Esophagus muscularis mucosa (tissue), 4 donors: ENCODE measurements at regions not wholly inside any gene's neighbourhood (a gene's known extent, or its start where the extent isn't known, plus 50 kb on each side); places are given as distances from the start of the nearest gene placed in this dataset.

Source experiments
- DNase-seq: peaks from one replicate; pipeline ENCODE4 v3.0.0-alpha.2; 2017; ENCODE audit errors: extremely low spot score
- H3K27ac ChIP-seq, 4 donors: fragments of 200-600 bp; sonication (generic); replicated peaks in 1 of 4; 1 replicate in 3 of 4; 2 replicates in 1 of 4; pipeline ENCODE4 v1.5.1; 2016 to 2019; ENCODE audit warnings: mild to moderate bottlenecking in 1 of 4
- H3K27me3 ChIP-seq, 4 donors: fragments of 200-600 bp; sonication (generic); one replicate each; pipeline versions ENCODE4 v1.5.1 to v1.6.0; 2016 to 2019
- H3K36me3 ChIP-seq, 4 donors: fragments of 200-600 bp; sonication (generic); one replicate each; pipeline ENCODE4 v1.5.1; 2016 to 2019
- H3K4me1 ChIP-seq, 4 donors: fragments of 200-600 bp; sonication (generic); one replicate each; pipeline ENCODE4 v1.5.1; 2016 to 2019
- H3K4me3 ChIP-seq, 4 donors: fragments of 200-600 bp; sonication (generic); 1 replicate in 2 of 4; 2 replicates in 2 of 4; pipeline ENCODE4 v1.5.1; 2016 to 2019; ENCODE audit warnings: mild to moderate bottlenecking in 4 of 4, moderate library complexity in 1 of 4
- H3K9me3 ChIP-seq, 4 donors: fragments of 200-600 bp; sonication (generic); 1 replicate in 3 of 4; 2 replicates in 1 of 4; pipeline ENCODE4 v1.5.1; 2016 to 2019
- EP300 ChIP-seq: sonication (generic); formaldehyde crosslinking; IDR thresholded peaks from one replicate; pipeline ENCODE4 v1.6.1; 2017; ENCODE audit warnings: antibody characterized with exemption
- POLR2A ChIP-seq: fragments of 450-650 bp; IDR thresholded peaks from one replicate; pipeline ENCODE4 v1.6.1; 2017; ENCODE audit warnings: antibody characterized with exemption, moderate library complexity, mild to moderate bottlenecking, low read depth
- POLR2AphosphoS5 ChIP-seq, 2 donors: sonication (generic); formaldehyde crosslinking; IDR thresholded peaks; one replicate each; pipeline ENCODE4 v1.6.1; 2017; ENCODE audit warnings: antibody characterized with exemption in 2 of 2
- WGBS: methylation state at CpG from one replicate; pipeline ENCODE4 v1.1.5; 2018; 5-methylcytosine and 5-hydroxymethylcytosine counted together
- intact Hi-C: fragments of 100-400 bp; cut with DNase I; formaldehyde crosslinking; loops from one replicate; pipeline ENCODE4 v1.15.1; 2023
- TF ChIP-seq, protein P1 (sequence below), 3 experiments: fragments of 200-600 bp in 2 of 3; fragments of 450-650 bp in 1 of 3; sonication (generic) in 2 of 3; IDR thresholded peaks; one replicate each; pipeline ENCODE4 v1.5.1; 2017 to 2019; ENCODE audit warnings: antibody characterized with exemption in 3 of 3, mild to moderate bottlenecking in 2 of 3, moderate library complexity in 1 of 3

DNA sequence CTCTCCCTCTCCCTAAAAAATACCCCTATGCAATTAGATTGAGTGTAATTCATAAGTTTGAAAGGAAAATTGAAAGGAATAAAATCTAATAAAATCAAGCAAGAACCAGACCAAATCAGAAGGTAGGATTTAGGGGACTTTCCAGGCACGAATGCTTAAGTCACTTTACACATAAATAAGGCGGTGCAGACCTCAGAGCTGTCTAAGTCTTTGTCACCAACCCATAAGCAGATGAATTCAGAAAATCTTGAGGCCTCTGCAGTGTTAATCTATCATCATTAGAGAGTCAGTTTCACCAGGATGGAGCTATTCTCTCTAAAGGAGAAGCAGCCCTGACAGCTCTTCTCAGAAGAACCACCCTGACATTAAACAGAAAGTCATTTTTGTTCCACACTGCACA lies 819.1 kb upstream of the AMELY start:
- Histone ChIP-seq H3K4me1 (no peaks in the 10 kb centered on the region), H3K36me3 (no peaks in the 10 kb centered on the region), H3K27ac (no peak overlapping the region), H3K4me3 (no peak overlapping the region), H3K27me3 (no peaks in the 10 kb centered on the region), H3K9me3 (no peaks in the 10 kb centered on the region)
- WGBS, result no CpG with 5 or more reads among the region's 2 CpGs
- intact Hi-C loops, result no loop called here
- DNase-seq, result no peak
- no peak for TF ChIP-seq POLR2A
- no peak for TF ChIP-seq EP300
- no peak for TF ChIP-seq POLR2AphosphoS5 (IDR thresholded peaks at IDR 0.05)
- TF ChIP-seq, protein P1, sequence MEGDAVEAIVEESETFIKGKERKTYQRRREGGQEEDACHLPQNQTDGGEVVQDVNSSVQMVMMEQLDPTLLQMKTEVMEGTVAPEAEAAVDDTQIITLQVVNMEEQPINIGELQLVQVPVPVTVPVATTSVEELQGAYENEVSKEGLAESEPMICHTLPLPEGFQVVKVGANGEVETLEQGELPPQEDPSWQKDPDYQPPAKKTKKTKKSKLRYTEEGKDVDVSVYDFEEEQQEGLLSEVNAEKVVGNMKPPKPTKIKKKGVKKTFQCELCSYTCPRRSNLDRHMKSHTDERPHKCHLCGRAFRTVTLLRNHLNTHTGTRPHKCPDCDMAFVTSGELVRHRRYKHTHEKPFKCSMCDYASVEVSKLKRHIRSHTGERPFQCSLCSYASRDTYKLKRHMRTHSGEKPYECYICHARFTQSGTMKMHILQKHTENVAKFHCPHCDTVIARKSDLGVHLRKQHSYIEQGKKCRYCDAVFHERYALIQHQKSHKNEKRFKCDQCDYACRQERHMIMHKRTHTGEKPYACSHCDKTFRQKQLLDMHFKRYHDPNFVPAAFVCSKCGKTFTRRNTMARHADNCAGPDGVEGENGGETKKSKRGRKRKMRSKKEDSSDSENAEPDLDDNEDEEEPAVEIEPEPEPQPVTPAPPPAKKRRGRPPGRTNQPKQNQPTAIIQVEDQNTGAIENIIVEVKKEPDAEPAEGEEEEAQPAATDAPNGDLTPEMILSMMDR (IDR thresholded peaks at IDR 0.05), result no peak

DNA sequence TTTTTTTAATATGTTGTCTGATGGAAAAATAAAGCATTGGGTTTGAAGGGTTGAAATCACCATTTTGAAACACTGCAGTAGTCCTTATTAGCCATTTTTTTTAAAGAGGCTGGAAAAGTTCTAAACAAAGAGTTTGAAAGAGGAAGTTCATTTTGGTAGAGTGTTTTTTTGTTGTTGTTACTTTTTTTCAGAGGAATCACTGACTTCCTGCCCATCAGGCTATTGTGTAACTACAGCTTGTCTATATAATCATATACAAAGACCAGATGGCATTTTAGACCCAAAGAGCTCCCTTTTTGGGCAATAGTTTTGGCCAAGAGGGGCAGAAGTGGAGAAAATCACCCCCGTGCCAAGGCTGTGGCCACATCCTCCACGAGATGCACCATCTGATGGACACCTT lies 818.5 kb upstream of the AMELY start:
- Histone ChIP-seq H3K36me3 (no peaks in the 10 kb centered on the region), H3K27me3 (no peaks in the 10 kb centered on the region), H3K27ac (no peak overlapping the region), H3K4me3 (no peak overlapping the region), H3K4me1 (no peaks in the 10 kb centered on the region), H3K9me3 (no peaks in the 10 kb centered on the region)
- intact Hi-C loops, result no loop called here
- no peak for TF ChIP-seq EP300
- no peak for TF ChIP-seq POLR2AphosphoS5 (IDR thresholded peaks at IDR 0.05)
- TF ChIP-seq POLR2A, result no peak
- TF ChIP-seq, protein P1 (IDR thresholded peaks at IDR 0.05), result no peak
- no CpG with 5 or more reads among the region's 2 CpGs for WGBS
- no peak for DNase-seq

DNA sequence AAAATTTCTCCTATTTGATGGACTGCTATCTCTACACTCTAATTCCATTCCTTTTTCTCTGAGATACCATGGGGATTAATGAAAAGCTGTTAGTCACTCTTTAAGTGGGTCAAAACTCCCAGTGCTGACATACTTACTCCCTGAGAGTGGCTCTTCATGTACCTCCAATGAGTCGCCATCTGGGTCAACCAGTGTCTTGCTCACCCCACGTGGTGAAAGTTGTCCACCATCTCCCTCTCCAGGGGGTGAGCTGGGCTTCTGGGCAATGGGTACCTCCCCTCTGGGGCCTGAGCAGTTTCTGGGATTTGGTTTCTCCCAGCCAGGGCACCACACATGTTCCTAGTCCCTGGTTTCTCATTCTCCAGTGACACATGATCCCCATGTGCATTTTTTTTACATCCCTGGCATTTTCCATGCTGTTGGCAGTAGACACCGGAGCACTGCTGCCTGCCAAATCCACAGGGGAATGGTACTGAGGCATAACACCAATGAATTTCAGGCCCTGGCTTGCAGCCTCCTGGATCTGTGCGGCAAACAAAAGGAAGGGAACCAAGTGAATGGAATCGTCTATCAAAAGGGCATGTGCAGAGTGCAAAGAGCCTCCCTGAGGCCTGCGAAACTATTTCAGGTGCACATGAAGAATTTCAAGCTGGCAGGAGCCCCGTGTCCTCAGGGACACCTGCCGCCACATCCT lies 817.9 kb upstream of the AMELY start:
- no peak for TF ChIP-seq POLR2A
- TF ChIP-seq POLR2AphosphoS5 (IDR thresholded peaks at IDR 0.05), result no peak
- no peak for TF ChIP-seq EP300
- TF ChIP-seq, protein P1 (IDR thresholded peaks at IDR 0.05), result no peak
- no peaks in the 10 kb centered on the region for H3K27me3 ChIP-seq
- H3K4me1 ChIP-seq, result no peaks in the 10 kb centered on the region
- H3K4me3 ChIP-seq, result no peak overlapping the region
- WGBS, result no CpG with 5 or more reads among the region's 8 CpGs
- no peaks in the 10 kb centered on the region for H3K36me3 ChIP-seq
- H3K9me3 ChIP-seq, result no peaks in the 10 kb centered on the region
- intact Hi-C loops, result no loop called here
- DNase-seq, result no peak
- H3K27ac ChIP-seq, result no peak overlapping the region

DNA sequence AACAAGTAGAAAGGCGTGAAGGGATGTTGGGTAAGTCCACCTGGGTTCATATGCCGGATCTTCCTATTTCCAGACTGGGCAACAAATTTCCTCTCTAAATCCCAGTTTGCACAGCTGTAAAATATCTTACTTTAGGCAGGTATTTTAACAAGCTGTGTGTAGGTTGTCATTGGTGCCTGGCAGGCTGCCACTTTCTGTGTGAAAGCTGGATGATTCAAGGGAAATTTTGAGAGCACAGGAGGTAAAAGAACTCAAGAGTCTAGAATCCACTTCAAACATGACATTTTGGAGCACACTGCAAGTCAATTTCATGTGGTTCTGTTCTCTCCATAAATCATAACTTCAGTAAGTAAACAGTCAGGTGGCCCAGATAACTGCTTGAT lies 817.4 kb upstream of the AMELY start:
- H3K36me3 ChIP-seq, result no peaks in the 10 kb centered on the region
- H3K9me3 ChIP-seq, result no peaks in the 10 kb centered on the region
- TF ChIP-seq POLR2A (no peak), POLR2AphosphoS5 (IDR thresholded peaks at IDR 0.05) (no peak), EP300 (no peak)
- TF ChIP-seq, protein P1 (IDR thresholded peaks at IDR 0.05), result no peak
- H3K27ac ChIP-seq, result no peak overlapping the region
- H3K27me3 ChIP-seq, result no peaks in the 10 kb centered on the region
- no peak overlapping the region for H3K4me3 ChIP-seq
- no CpG with 5 or more reads among the region's 2 CpGs for WGBS
- H3K4me1 ChIP-seq, result peaks cover 0 to 1% (median 0%) of the 10 kb centered on the region in 4 donors
- no peak for DNase-seq
- intact Hi-C loops, result no loop called here
